ENCODE measurements at regions not wholly inside any gene's neighbourhood (a gene's known extent, or its start where the extent isn't known, plus 50 kb on each side); places are given as distances from the start of the nearest gene placed in this dataset.
"Not testable (repeated sequence)": the region's sequence is repeated elsewhere in the genome, so short reads cannot be mapped to it uniquely, and the experiment has no call there.

DNA sequence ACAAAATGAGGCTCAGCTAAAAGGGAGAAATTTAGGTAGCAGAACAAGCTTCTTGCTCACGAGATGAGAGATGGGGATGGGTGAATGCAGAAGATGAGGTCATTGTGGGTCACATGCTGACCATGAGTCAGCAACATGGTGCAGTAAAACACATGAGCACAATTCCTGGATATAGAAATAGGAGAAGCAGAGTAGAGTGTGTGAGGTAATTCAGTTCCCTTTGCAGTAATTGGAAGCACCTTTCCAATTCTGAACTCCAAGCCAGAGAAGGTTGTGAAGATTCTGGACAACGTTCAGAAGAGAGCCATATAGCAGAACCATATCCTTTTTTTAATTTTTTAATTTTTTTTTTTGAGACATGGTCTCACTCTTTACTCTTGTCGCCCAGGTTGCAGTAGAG lies 62.0 kb upstream of the LMNTD1 start:
- no peaks in the 10 kb centered on the region for H3K36me3 ChIP-seq (ENCODE audit: control insufficient read depth, low read depth, low read length)
- H3K4me1 ChIP-seq (ENCODE audit: control insufficient read depth, low read depth, low read length): no peaks in the 10 kb centered on the region
- H3K27ac ChIP-seq (ENCODE audit: low read length): no peak overlapping the region
- H3K27me3 ChIP-seq (ENCODE audit: control insufficient read depth, insufficient read depth, low read length): no peaks in the 10 kb centered on the region
- H3K9ac ChIP-seq (ENCODE audit: low read length): no peak overlapping the region
- no peaks in the 10 kb centered on the region for H3K9me3 ChIP-seq (ENCODE audit: control insufficient read depth, low read depth, low read length)
- no peak overlapping the region for H3K4me3 ChIP-seq (ENCODE audit: low read length)

DNA sequence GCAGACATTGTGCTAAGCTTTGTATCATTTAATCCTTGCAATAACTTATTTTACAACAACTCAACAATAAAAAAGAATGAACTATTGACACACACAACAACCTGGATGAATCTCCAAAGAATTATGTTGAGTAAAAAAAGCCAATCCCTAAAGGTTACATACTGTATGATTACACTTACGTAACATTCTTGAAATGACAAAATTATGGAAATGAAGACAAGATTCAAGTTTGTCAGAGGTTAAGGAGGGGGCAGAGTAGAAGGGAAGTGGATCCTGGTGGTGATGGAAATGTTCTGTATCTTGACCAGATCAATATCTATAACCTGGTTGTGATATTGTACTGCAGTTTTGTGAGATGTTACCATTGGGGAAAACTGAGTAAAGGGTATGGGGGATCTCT lies 63.2 kb upstream of the LMNTD1 start:
- Histone ChIP-seq H3K4me1 (ENCODE audit: control insufficient read depth, low read depth, low read length) (no peaks in the 10 kb centered on the region), H3K27ac (ENCODE audit: low read length) (no peak overlapping the region), H3K36me3 (ENCODE audit: control insufficient read depth, low read depth, low read length) (no peaks in the 10 kb centered on the region), H3K4me3 (ENCODE audit: low read length) (no peak overlapping the region), H3K9ac (ENCODE audit: low read length) (no peak overlapping the region), H3K9me3 (ENCODE audit: control insufficient read depth, low read depth, low read length) (no peaks in the 10 kb centered on the region), H3K27me3 (ENCODE audit: control insufficient read depth, insufficient read depth, low read length) (no peaks in the 10 kb centered on the region)

DNA sequence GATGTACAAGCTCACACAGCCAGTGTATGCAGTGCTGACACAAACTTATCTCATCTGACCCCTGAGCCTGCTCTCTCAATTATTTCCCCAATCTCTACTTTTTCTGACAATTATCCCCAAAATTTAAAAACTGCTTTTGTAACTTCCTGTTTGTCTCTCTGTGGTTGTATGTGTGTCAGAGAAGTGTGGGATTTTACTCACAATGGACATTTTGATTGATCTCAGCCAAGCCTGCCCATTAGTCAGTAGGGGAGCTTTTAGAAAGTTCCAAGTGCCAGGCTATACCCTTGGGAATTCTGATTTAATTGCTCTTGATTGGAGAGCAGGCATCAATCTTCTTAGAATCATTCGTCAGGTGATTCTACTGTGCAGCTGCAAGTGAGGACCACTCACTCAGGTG lies 64.9 kb upstream of the LMNTD1 start:
- Histone ChIP-seq H3K27ac (ENCODE audit: low read length) (no peak overlapping the region), H3K4me1 (ENCODE audit: control insufficient read depth, low read depth, low read length) (no peaks in the 10 kb centered on the region)

DNA sequence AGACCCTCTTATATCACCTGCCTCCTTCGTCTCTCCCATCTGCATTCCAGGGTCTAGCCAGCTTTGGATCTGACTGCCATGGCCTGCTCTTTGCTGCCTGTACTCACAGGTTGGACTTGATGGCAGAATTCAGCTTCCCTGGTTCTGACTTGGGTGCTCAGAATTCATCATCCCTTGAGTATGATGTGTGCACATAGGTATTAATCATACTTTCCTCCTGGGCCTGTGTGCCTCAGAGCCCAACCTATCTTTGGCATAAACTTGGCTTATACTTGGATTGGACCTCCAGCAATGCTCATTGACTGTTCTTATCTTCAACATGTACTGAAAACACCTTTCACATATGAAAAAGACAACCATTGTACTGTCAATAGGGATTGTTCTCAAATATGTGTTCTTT lies 70.7 kb upstream of the LMNTD1 start:
- Histone ChIP-seq H3K27ac (ENCODE audit: low read length) (no peak overlapping the region), H3K4me1 (ENCODE audit: control insufficient read depth, low read depth, low read length) (no peaks in the 10 kb centered on the region), H3K9me3 (ENCODE audit: control insufficient read depth, low read depth, low read length) (no peaks in the 10 kb centered on the region), H3K9ac (ENCODE audit: low read length) (no peak overlapping the region), H3K4me3 (ENCODE audit: low read length) (no peak overlapping the region), H3K27me3 (ENCODE audit: control insufficient read depth, insufficient read depth, low read length) (no peaks in the 10 kb centered on the region), H3K36me3 (ENCODE audit: control insufficient read depth, low read depth, low read length) (no peaks in the 10 kb centered on the region)

More for the DNA sequence above, 64.9 kb upstream of the LMNTD1 start:
- Histone ChIP-seq H3K36me3 (ENCODE audit: control insufficient read depth, low read depth, low read length) (no peaks in the 10 kb centered on the region), H3K4me3 (ENCODE audit: low read length) (no peak overlapping the region), H3K9me3 (ENCODE audit: control insufficient read depth, low read depth, low read length) (no peaks in the 10 kb centered on the region), H3K9ac (ENCODE audit: low read length) (no peak overlapping the region), H3K27me3 (ENCODE audit: control insufficient read depth, insufficient read depth, low read length) (no peaks in the 10 kb centered on the region)

DNA sequence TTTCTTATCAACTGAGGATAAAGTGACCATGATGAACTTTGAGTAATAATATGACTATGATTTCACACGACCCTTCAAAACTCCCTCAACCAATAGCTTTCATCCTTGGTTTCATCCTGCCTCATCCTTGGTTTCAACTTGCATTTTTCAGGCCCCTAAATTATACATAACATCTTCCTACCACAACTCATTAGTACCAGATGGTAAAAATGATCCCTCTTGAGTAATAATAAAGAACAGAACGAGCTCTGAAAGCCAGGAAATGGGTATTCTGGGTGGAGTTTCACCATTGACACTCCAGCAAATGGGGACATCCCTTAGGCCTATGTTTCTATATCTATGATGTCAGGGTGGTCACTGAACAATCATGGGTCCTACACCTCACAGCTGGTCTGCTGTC lies 72.1 kb upstream of the LMNTD1 start:
- H3K9ac ChIP-seq (ENCODE audit: low read length): no peak overlapping the region
- H3K9me3 ChIP-seq (ENCODE audit: control insufficient read depth, low read depth, low read length): no peaks in the 10 kb centered on the region
- H3K4me1 ChIP-seq (ENCODE audit: control insufficient read depth, low read depth, low read length): no peaks in the 10 kb centered on the region
- H3K4me3 ChIP-seq (ENCODE audit: low read length): no peak overlapping the region
- H3K36me3 ChIP-seq (ENCODE audit: control insufficient read depth, low read depth, low read length): no peaks in the 10 kb centered on the region
- H3K27me3 ChIP-seq (ENCODE audit: control insufficient read depth, insufficient read depth, low read length): no peaks in the 10 kb centered on the region
- no peak overlapping the region for H3K27ac ChIP-seq (ENCODE audit: low read length)

- Histone ChIP-seq H3K9me3 (ENCODE audit: control insufficient read depth, low read depth, low read length) (no peaks in the 10 kb centered on the region), H3K9ac (ENCODE audit: low read length) (no peak overlapping the region), H3K4me1 (ENCODE audit: control insufficient read depth, low read depth, low read length) (no peaks in the 10 kb centered on the region)
These were observed 76.3 kb upstream of the LMNTD1 start for GRCh38 chr12:25629341-25629740.

DNA sequence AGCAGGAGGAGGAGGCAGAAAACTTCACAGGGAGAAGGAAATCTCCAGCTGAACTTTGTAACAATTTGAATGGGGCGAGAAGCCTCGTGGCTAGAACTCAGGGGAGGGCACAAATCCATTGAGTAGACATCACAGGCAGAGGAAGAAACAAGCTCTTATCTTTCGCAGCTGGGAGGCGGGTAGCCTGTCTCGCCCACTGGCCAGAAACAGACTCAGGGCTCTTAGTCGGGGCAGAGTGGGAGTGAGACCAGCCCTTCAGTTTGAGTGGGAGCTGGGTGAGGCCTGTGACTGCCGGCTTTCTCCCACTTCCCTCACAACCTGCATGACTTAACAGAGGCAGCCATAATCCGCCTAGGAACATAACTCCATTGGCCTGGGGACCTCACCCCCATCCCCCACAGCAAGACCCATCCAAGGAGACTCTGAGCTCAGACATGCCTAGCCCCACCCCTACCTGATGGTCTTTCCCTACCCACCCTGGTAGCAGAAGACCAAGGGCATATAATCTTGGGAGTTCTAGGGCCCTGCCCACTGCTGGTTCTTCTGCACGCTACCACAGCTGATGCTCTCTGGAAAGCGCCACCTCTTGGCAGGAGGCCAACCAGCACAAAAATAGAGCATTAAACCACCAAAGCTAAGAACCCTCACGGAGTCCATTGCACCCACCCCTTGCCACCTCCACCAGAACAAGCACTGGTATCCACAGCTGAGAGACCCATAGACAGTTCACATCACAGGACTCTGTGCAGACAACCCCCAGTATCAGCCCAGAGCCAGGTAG lies 77.8 kb upstream of the LMNTD1 start:
- H3K9ac ChIP-seq (ENCODE audit: low read length); H3K36me3 ChIP-seq (ENCODE audit: control insufficient read depth, low read depth, low read length); H3K4me1 ChIP-seq (ENCODE audit: control insufficient read depth, low read depth, low read length); H3K9me3 ChIP-seq (ENCODE audit: control insufficient read depth, low read depth, low read length); H3K27ac ChIP-seq (ENCODE audit: low read length); H3K4me3 ChIP-seq (ENCODE audit: low read length); H3K27me3 ChIP-seq (ENCODE audit: control insufficient read depth, insufficient read depth, low read length): not testable (repeated sequence)

More at GRCh38 chr12:25629341-25629740, 76.3 kb upstream of the LMNTD1 start:
- no peak overlapping the region for H3K4me3 ChIP-seq (ENCODE audit: low read length)
- no peaks in the 10 kb centered on the region for H3K27me3 ChIP-seq (ENCODE audit: control insufficient read depth, insufficient read depth, low read length)
- H3K27ac ChIP-seq (ENCODE audit: low read length): no peak overlapping the region
- H3K36me3 ChIP-seq (ENCODE audit: control insufficient read depth, low read depth, low read length): no peaks in the 10 kb centered on the region

DNA sequence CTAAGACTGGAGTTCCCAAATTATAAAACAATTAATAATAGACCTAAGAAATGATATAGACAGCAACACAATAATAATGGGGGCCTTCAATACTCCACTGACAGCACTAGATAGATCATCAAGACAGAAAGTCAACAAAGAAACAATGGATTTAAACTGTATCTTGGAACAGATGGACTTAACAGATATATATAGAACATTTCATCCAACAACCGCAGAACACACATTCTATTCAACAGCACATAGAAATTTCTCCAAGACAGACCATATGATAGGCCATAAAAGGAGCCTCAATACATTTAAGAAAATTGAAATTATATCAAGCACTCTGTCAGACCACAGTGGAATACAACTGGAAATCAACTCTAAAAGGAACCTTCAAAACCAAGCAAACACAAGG lies 80.1 kb upstream of the LMNTD1 start:
- H3K27me3 ChIP-seq (ENCODE audit: control insufficient read depth, insufficient read depth, low read length); H3K9ac ChIP-seq (ENCODE audit: low read length); H3K9me3 ChIP-seq (ENCODE audit: control insufficient read depth, low read depth, low read length): not testable (repeated sequence)

DNA sequence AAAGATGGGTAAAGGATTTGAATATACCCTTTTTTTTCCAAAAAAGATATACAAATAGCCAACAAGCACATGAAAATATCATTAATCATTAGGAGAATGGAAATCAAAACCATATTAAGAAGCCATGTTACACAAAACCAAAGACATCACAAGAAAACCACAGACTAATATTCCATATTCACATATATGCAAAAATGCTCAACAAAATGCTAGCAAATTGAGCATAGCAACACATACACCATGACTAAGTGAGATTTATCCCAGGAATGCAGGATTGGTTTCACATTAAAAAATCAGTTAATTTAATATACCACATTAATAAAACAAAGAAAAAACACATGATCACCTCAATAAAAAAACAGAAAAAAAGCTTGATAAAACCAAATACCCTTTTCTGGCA lies 84.7 kb upstream of the LMNTD1 start:
- Histone ChIP-seq H3K9me3 (ENCODE audit: control insufficient read depth, low read depth, low read length) (no peaks in the 10 kb centered on the region), H3K4me3 (ENCODE audit: low read length) (no peak overlapping the region), H3K27me3 (ENCODE audit: control insufficient read depth, insufficient read depth, low read length) (no peaks in the 10 kb centered on the region), H3K27ac (ENCODE audit: low read length) (no peak overlapping the region), H3K9ac (ENCODE audit: low read length) (no peak overlapping the region), H3K4me1 (ENCODE audit: control insufficient read depth, low read depth, low read length) (no peaks in the 10 kb centered on the region), H3K36me3 (ENCODE audit: control insufficient read depth, low read depth, low read length) (no peaks in the 10 kb centered on the region)

More for the DNA sequence above, 80.1 kb upstream of the LMNTD1 start:
- H3K36me3 ChIP-seq (ENCODE audit: control insufficient read depth, low read depth, low read length); H3K4me1 ChIP-seq (ENCODE audit: control insufficient read depth, low read depth, low read length); H3K4me3 ChIP-seq (ENCODE audit: low read length); H3K27ac ChIP-seq (ENCODE audit: low read length): not testable (repeated sequence)

DNA sequence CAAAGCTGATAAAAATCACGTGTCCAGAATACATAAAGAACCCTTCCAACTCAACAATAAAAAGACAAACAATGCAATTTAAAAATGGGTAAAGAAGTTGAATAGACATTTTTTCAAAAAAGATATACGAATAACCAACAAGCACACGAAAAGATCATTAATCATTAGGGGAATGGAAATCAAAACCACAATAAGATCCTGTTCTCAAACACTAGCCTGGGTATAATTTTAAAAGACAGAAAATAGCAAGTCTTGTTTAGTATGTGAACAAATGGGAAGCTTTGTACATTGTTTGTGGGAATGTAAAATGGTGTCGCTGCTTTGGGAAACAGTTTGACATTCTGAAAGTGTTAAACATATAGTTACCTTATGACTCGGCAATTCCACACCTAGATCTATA lies 86.3 kb upstream of the LMNTD1 start:
- no peaks in the 10 kb centered on the region for H3K36me3 ChIP-seq (ENCODE audit: control insufficient read depth, low read depth, low read length)
- H3K4me1 ChIP-seq (ENCODE audit: control insufficient read depth, low read depth, low read length): no peaks in the 10 kb centered on the region
- no peak overlapping the region for H3K4me3 ChIP-seq (ENCODE audit: low read length)
- H3K27ac ChIP-seq (ENCODE audit: low read length): no peak overlapping the region
- no peaks in the 10 kb centered on the region for H3K27me3 ChIP-seq (ENCODE audit: control insufficient read depth, insufficient read depth, low read length)
- no peaks in the 10 kb centered on the region for H3K9me3 ChIP-seq (ENCODE audit: control insufficient read depth, low read depth, low read length)
- H3K9ac ChIP-seq (ENCODE audit: low read length): no peak overlapping the region

GRCh38 chr12:25644979-25645378 lies 91.9 kb upstream of the LMNTD1 start:
- no peaks in the 10 kb centered on the region for H3K27me3 ChIP-seq (ENCODE audit: control insufficient read depth, insufficient read depth, low read length)
- H3K4me3 ChIP-seq (ENCODE audit: low read length): no peak overlapping the region
- H3K9ac ChIP-seq (ENCODE audit: low read length): no peak overlapping the region
- H3K9me3 ChIP-seq (ENCODE audit: control insufficient read depth, low read depth, low read length): no peaks in the 10 kb centered on the region
- H3K36me3 ChIP-seq (ENCODE audit: control insufficient read depth, low read depth, low read length): no peaks in the 10 kb centered on the region
- no peaks in the 10 kb centered on the region for H3K4me1 ChIP-seq (ENCODE audit: control insufficient read depth, low read depth, low read length)
- no peak overlapping the region for H3K27ac ChIP-seq (ENCODE audit: low read length)

DNA sequence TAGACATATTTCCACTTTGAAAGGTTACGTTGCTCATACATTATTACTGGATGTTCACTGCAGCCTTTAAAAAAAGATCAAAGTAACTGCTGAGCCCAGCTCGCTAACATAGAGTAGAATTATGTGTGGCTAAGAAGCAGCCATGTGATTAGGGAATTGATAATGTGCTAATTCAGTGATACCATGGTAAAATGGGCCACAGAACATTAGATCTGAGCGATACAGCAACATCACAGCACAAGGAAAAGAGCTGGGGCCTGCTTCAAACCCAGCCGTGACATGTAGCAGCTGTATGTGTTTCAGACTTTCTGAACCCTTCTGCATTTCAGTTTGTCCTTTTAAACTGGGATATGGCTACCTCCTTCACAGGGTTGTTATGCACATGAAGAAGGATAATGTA lies 92.3 kb upstream of the LMNTD1 start:
- Histone ChIP-seq H3K36me3 (ENCODE audit: control insufficient read depth, low read depth, low read length) (no peaks in the 10 kb centered on the region), H3K4me3 (ENCODE audit: low read length) (no peak overlapping the region), H3K27ac (ENCODE audit: low read length) (no peak overlapping the region), H3K9ac (ENCODE audit: low read length) (no peak overlapping the region), H3K9me3 (ENCODE audit: control insufficient read depth, low read depth, low read length) (no peaks in the 10 kb centered on the region), H3K4me1 (ENCODE audit: control insufficient read depth, low read depth, low read length) (no peaks in the 10 kb centered on the region), H3K27me3 (ENCODE audit: control insufficient read depth, insufficient read depth, low read length) (no peaks in the 10 kb centered on the region)
